ENCODE measurements at regions not wholly inside any gene's neighbourhood (a gene's known extent, or its start where the extent isn't known, plus 50 kb on each side); places are given as distances from the start of the nearest gene placed in this dataset.

- DNase-seq = no peak
- no peak overlapping the region for H3K4me3 ChIP-seq (ENCODE audit: low read depth, low read length)
- H3K27ac Mint-ChIP-seq (ENCODE audit: unreplicated experiment) = no peak overlapping the region
- intact Hi-C loops (cut with micrococcal nuclease; ENCODE audit: unreplicated experiment) = no loop called here
- H3K36me3 Mint-ChIP-seq (ENCODE audit: insufficient read depth, unreplicated experiment) = no peaks in the 10 kb centered on the region
- H3K27me3 Mint-ChIP-seq (ENCODE audit: insufficient read depth, unreplicated experiment) = no peaks in the 10 kb centered on the region
- no peaks in the 10 kb centered on the region for H3K4me1 ChIP-seq
- TF ChIP-seq CTCF (IDR thresholded peaks at IDR 0.05; ENCODE audit: insufficient read depth in 1 of 2, low read depth in 1 of 2, low read length in 1 of 2, severe bottlenecking in 1 of 2, unreplicated experiment in 1 of 2) = no peak
- H3K36me3 ChIP-seq (ENCODE audit: control insufficient read depth, insufficient read depth, low read length) = no peaks in the 10 kb centered on the region
- H3K9me3 ChIP-seq = no peaks in the 10 kb centered on the region
- no peak overlapping the region for H3K4me3 Mint-ChIP-seq (ENCODE audit: unreplicated experiment)
- no peaks in the 10 kb centered on the region for H3K9me3 Mint-ChIP-seq (ENCODE audit: unreplicated experiment)
- H3K4me1 Mint-ChIP-seq (ENCODE audit: low read depth, unreplicated experiment) = no peaks in the 10 kb centered on the region
- BruUV-seq (replicated peaks) = no TSS peak
- POLR2A ChIA-PET = no interaction called here
- no peaks in the 10 kb centered on the region for H3K27me3 ChIP-seq (replicated peaks; ENCODE audit: control insufficient read depth, insufficient read depth, low read length)
- CTCF ChIA-PET = no interaction called here
Measured at GRCh38 chr2:107322416-107322815, 436.4 kb upstream of the ST6GAL2 start.

GRCh38 chr2:107323946-107324565, 438.1 kb upstream of the ST6GAL2 start:
- no peak overlapping the region for H3K4me3 Mint-ChIP-seq (ENCODE audit: unreplicated experiment)
- no peak overlapping the region for H3K27ac Mint-ChIP-seq (ENCODE audit: unreplicated experiment)
- Histone ChIP-seq H3K27me3 (replicated peaks; ENCODE audit: control insufficient read depth, insufficient read depth, low read length) (no peaks in the 10 kb centered on the region), H3K36me3 (ENCODE audit: control insufficient read depth, insufficient read depth, low read length) (no peaks in the 10 kb centered on the region), H3K9me3 (no peaks in the 10 kb centered on the region; the same call in 1 of the 2 replicates), H3K4me1 (no peaks in the 10 kb centered on the region), H3K4me3 (ENCODE audit: low read depth, low read length) (no peak overlapping the region)
- no peak for TF ChIP-seq CTCF (IDR thresholded peaks at IDR 0.05; ENCODE audit: insufficient read depth in 1 of 2, low read depth in 1 of 2, low read length in 1 of 2, severe bottlenecking in 1 of 2, unreplicated experiment in 1 of 2)
- ChIA-PET CTCF (no interaction called here), POLR2A (no interaction called here)
- BruUV-seq (replicated peaks) = no TSS peak
- H3K27me3 Mint-ChIP-seq (ENCODE audit: insufficient read depth, unreplicated experiment) = no peaks in the 10 kb centered on the region
- H3K9me3 Mint-ChIP-seq (ENCODE audit: unreplicated experiment) = no peaks in the 10 kb centered on the region
- H3K4me1 Mint-ChIP-seq (ENCODE audit: low read depth, unreplicated experiment) = no peaks in the 10 kb centered on the region
- no peaks in the 10 kb centered on the region for H3K36me3 Mint-ChIP-seq (ENCODE audit: insufficient read depth, unreplicated experiment)
- intact Hi-C loops (cut with micrococcal nuclease; ENCODE audit: unreplicated experiment) = no loop called here
- no peak for DNase-seq

- H3K4me3 Mint-ChIP-seq (ENCODE audit: unreplicated experiment) = no peak overlapping the region
- TF ChIP-seq CTCF (IDR thresholded peaks at IDR 0.05; ENCODE audit: insufficient read depth in 1 of 2, low read depth in 1 of 2, low read length in 1 of 2, severe bottlenecking in 1 of 2, unreplicated experiment in 1 of 2) = no peak
- H3K36me3 ChIP-seq (ENCODE audit: control insufficient read depth, insufficient read depth, low read length) = no peaks in the 10 kb centered on the region
- no peaks in the 10 kb centered on the region for H3K27me3 Mint-ChIP-seq (ENCODE audit: insufficient read depth, unreplicated experiment)
- no TSS peak for BruUV-seq (replicated peaks)
- intact Hi-C loops (cut with micrococcal nuclease; ENCODE audit: unreplicated experiment) = no loop called here
- no peak overlapping the region for H3K4me3 ChIP-seq (ENCODE audit: low read depth, low read length)
- no peaks in the 10 kb centered on the region for H3K4me1 Mint-ChIP-seq (ENCODE audit: low read depth, unreplicated experiment)
- H3K27me3 ChIP-seq (replicated peaks; ENCODE audit: control insufficient read depth, insufficient read depth, low read length) = no peaks in the 10 kb centered on the region
- H3K9me3 Mint-ChIP-seq (ENCODE audit: unreplicated experiment) = peaks cover 11% of the 10 kb centered on the region
- no peaks in the 10 kb centered on the region for H3K36me3 Mint-ChIP-seq (ENCODE audit: insufficient read depth, unreplicated experiment)
- no peaks in the 10 kb centered on the region; the same call in 1 of the 2 replicates for H3K9me3 ChIP-seq
- CTCF ChIA-PET = no interaction called here
- H3K4me1 ChIP-seq = no peaks in the 10 kb centered on the region
- no peak overlapping the region for H3K27ac Mint-ChIP-seq (ENCODE audit: unreplicated experiment)
- no peak for DNase-seq
- POLR2A ChIA-PET = no interaction called here
Measured at GRCh38 chr2:107325981-107326786, 440.2 kb upstream of the ST6GAL2 start.
